Thyroid gland (tissue), 4 donors: ENCODE measurements at regions not wholly inside any gene's neighbourhood (a gene's known extent, or its start where the extent isn't known, plus 50 kb on each side); places are given as distances from the start of the nearest gene placed in this dataset.
"Not testable (repeated sequence)": the region's sequence is repeated elsewhere in the genome, so short reads cannot be mapped to it uniquely, and the experiment has no call there.

Experiments used
- DNase-seq, 2 donors: peaks; one replicate each; pipeline ENCODE4 v3.0.0-alpha.2; 2019
- H3K27ac ChIP-seq, 3 donors: fragments of 200-600 bp; sonication (generic); 1 replicate in 2 of 3; 2 replicates in 1 of 3; pipeline ENCODE4 v1.5.1; 2016 to 2019; ENCODE audit warnings: mild to moderate bottlenecking in 1 of 3, moderate library complexity in 1 of 3
- H3K27me3 ChIP-seq: fragments of 200-600 bp; sonication (generic); one replicate; pipeline ENCODE4 v1.5.1; 2019
- H3K36me3 ChIP-seq, 2 donors: fragments of 200-600 bp; sonication (generic); one replicate each; pipeline ENCODE4 v1.5.1; 2016 to 2019
- H3K4me1 ChIP-seq, 2 donors: fragments of 200-600 bp; sonication (generic); one replicate each; pipeline ENCODE4 v1.5.1; 2017 to 2019
- H3K4me3 ChIP-seq, 3 donors: fragments of 200-600 bp; sonication (generic); replicated peaks in 1 of 3; 1 replicate in 2 of 3; 2 replicates in 1 of 3; pipeline ENCODE4 v1.5.1; 2016; ENCODE audit warnings: mild to moderate bottlenecking in 1 of 3
- H3K9me3 ChIP-seq: fragments of 200-600 bp; sonication (generic); one replicate; pipeline ENCODE4 v1.5.1; 2017
- POLR2A ChIP-seq, 2 donors: fragments of 450-650 bp; IDR thresholded peaks; one replicate each; pipeline ENCODE4 v1.6.1; 2017; ENCODE audit warnings: antibody characterized with exemption in 2 of 2, mild to moderate bottlenecking in 2 of 2, moderate library complexity in 1 of 2
- WGBS, 2 donors: methylation state at CpG; one replicate each; pipeline ENCODE4 v1.1.5; 2017; 5-methylcytosine and 5-hydroxymethylcytosine counted together
- intact Hi-C: fragments of 100-400 bp; cut with DNase I; formaldehyde crosslinking; loops from one replicate; pipeline ENCODE4 v1.15.1; 2023
- TF ChIP-seq, protein P1 (sequence below), 6 experiments: fragments of 200-600 bp in 3 of 6; fragments of 450-650 bp in 3 of 6; sonication (generic) in 3 of 6; IDR thresholded peaks; one replicate each; pipeline ENCODE4 v1.5.1; 2016 to 2019; ENCODE audit warnings: antibody characterized with exemption in 6 of 6, mild to moderate bottlenecking in 2 of 6, inconsistent platforms in 1 of 6, moderate library complexity in 1 of 6

DNA sequence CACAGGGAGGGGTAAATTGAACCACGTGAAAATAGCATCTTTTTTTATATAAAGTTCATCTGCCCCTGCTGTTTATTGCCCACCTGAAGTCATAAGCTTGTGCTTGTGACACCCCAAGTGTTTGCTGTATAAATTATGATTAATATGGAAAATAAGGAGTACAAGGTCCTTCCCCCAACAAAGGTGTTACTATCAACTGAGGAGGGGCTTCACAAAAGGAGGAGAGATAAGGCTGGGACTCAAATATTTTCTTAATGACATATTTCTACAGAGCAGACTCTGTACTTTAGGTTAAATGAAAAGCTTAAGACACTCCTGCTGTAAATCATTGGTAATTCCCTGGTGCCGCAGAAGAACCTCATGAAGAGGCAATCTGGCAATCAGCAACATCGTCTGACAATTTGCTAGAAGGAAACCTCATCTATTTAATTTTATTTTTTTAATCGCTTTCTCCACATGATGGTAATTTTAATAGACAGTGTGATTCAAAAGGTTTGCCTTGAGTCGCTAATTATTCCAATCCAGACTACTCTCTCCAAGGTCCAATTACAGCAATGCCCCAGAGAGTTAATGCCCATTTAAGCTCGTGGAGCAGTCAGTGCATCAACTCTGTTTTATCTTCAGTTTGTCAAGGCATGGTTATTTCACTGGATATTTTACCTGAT lies 1432.4 kb downstream of the FAM181B start:
- H3K36me3 ChIP-seq: no peaks in the 10 kb centered on the region
- H3K4me1 ChIP-seq: no peaks in the 10 kb centered on the region
- intact Hi-C loops: no loop called here
- H3K9me3 ChIP-seq: no peaks in the 10 kb centered on the region
- no peak overlapping the region for H3K27ac ChIP-seq
- 76 to 82% methylated on average over 6 of the region's 6 CpGs for WGBS, 2 donors
- H3K4me3 ChIP-seq: no peak overlapping the region
- H3K27me3 ChIP-seq: no peaks in the 10 kb centered on the region
- no peak for DNase-seq
- TF ChIP-seq POLR2A (IDR thresholded peaks at IDR 0.05): no peak
- TF ChIP-seq, protein P1, sequence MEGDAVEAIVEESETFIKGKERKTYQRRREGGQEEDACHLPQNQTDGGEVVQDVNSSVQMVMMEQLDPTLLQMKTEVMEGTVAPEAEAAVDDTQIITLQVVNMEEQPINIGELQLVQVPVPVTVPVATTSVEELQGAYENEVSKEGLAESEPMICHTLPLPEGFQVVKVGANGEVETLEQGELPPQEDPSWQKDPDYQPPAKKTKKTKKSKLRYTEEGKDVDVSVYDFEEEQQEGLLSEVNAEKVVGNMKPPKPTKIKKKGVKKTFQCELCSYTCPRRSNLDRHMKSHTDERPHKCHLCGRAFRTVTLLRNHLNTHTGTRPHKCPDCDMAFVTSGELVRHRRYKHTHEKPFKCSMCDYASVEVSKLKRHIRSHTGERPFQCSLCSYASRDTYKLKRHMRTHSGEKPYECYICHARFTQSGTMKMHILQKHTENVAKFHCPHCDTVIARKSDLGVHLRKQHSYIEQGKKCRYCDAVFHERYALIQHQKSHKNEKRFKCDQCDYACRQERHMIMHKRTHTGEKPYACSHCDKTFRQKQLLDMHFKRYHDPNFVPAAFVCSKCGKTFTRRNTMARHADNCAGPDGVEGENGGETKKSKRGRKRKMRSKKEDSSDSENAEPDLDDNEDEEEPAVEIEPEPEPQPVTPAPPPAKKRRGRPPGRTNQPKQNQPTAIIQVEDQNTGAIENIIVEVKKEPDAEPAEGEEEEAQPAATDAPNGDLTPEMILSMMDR (IDR thresholded peaks at IDR 0.05): no peak

DNA sequence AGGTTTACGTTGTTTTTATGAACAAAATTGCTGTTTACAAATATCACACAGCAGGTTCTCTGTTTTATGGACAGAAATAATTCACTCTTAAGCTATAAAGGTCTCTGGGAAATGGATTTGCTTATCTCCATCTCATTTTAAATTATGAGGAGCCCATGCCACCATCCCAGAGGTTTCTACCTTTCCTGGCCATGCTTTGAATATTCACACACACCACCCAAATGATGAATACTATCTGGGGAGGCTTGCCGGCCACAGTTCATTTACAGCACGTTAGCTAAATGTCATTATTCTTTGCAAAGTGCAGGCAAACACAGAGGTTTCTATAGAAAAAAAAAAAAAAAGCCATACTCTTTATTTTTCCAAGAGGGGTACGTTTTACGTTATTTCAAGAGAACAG lies 1446.7 kb downstream of the FAM181B start:
- 46 to 50% methylated on average over 5 of the region's 5 CpGs for WGBS, 2 donors
- TF ChIP-seq POLR2A (IDR thresholded peaks at IDR 0.05): no peak

DNA sequence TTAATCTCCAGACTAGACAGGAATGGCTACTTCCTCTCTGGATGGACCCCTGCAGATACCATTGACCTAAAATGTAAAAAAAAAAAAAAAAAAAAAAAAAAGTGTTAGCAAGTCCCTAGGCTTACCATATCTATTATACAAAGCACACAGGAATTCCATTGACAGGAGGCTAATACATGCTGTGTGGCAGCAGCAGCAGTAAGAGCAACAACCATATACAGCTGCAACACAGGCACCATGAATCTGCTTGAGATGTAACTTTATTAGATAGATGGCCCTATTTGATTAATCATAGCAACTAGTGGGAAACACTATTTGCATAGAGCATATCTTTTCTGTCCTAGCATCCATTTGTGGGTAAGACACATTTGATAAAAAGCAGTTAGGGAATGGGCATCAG lies 1447.1 kb downstream of the FAM181B start:
- TF ChIP-seq, protein P1 (IDR thresholded peaks at IDR 0.05): no peak
- no peak for TF ChIP-seq POLR2A (IDR thresholded peaks at IDR 0.05)
- Histone ChIP-seq H3K36me3 (no peaks in the 10 kb centered on the region), H3K4me3 (no peak overlapping the region), H3K27me3 (no peaks in the 10 kb centered on the region), H3K4me1 (no peaks in the 10 kb centered on the region), H3K27ac (no peak overlapping the region), H3K9me3 (no peaks in the 10 kb centered on the region)
- intact Hi-C loops: no loop called here
- DNase-seq: no peak

More for the DNA sequence above, 1446.7 kb downstream of the FAM181B start:
- H3K27me3 ChIP-seq: no peaks in the 10 kb centered on the region
- no peak overlapping the region for H3K4me3 ChIP-seq
- no peaks in the 10 kb centered on the region for H3K9me3 ChIP-seq
- DNase-seq: no peak
- H3K4me1 ChIP-seq: no peaks in the 10 kb centered on the region
- H3K27ac ChIP-seq: no peak overlapping the region
- intact Hi-C loops: no loop called here
- H3K36me3 ChIP-seq: no peaks in the 10 kb centered on the region

DNA sequence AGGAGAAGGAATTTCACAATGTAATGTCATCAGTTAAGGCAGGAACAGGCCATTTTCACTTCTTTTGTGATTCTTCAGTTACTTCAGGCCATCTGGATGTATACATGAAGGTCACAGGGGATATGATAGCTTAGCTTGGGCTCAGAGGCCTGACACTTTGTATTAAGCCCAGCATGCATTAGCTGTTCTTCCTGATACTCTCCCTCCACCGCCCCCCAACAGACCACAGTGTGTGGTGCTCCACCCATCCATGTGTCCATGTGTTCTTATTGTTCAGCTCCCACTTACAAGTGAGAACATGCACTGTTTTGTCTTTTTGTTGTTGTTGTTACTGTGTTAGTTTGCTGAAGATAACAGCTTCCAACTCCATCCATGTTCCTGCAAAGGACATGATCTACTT lies 1453.4 kb downstream of the FAM181B start:
- H3K4me3 ChIP-seq, DNase-seq, H3K36me3 ChIP-seq, intact Hi-C loops, H3K4me1 ChIP-seq, H3K27me3 ChIP-seq, H3K9me3 ChIP-seq, H3K27ac ChIP-seq: not testable (repeated sequence)
- WGBS, 2 donors: 71 to 84% methylated on average over 1 of the region's 1 CpG

DNA sequence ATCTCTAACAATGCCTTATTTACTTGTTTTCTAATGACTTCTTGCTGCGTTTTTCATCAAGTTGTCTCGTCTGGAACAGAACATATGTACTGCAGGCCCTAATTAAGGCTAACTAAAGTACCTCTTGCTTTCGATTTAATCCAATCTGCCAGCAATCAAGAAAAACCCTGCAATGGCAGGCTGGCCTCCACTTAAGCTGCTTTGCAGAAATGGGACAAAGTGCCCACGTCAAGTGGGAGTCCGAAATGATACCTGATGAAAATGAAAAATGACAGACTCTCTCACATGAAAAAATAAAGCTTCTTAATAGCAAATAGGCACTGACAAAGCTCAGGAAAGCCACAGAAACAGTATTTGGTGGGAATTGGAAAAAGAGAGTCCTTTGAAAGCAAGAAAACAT lies 1454.7 kb downstream of the FAM181B start:
- no peak for TF ChIP-seq POLR2A (IDR thresholded peaks at IDR 0.05)
- TF ChIP-seq, protein P1 (IDR thresholded peaks at IDR 0.05): no peak
- no peak for DNase-seq
- H3K4me1 ChIP-seq: no peaks in the 10 kb centered on the region
- intact Hi-C loops: no loop called here
- no peaks in the 10 kb centered on the region for H3K27me3 ChIP-seq
- no peak overlapping the region for H3K27ac ChIP-seq
- H3K4me3 ChIP-seq: no peak overlapping the region
- H3K9me3 ChIP-seq: no peaks in the 10 kb centered on the region
- H3K36me3 ChIP-seq: no peaks in the 10 kb centered on the region
- 57 to 68% methylated on average over 5 of the region's 5 CpGs for WGBS, 2 donors

DNA sequence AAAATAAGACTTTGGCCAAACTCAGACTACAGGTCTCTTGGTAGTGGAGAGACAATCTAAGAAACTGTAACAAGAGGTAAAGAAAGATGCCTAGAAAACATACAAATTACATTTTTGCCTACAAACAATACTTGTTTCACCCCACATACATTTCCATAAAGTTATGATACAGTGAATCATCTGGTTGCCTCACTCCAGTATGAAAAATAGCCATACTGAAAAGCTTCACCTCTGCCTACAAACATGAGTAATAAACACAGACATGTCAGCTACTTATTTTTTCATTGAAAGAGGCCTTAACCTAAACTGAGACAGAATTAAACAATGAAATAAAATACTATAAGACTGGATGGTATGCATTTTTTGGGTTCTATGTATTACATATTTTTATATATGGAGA lies 1463.0 kb downstream of the FAM181B start:
- no peak for DNase-seq
- intact Hi-C loops: no loop called here
- no peaks in the 10 kb centered on the region for H3K9me3 ChIP-seq
- no peaks in the 10 kb centered on the region for H3K27me3 ChIP-seq
- no peaks in the 10 kb centered on the region for H3K4me1 ChIP-seq
- H3K4me3 ChIP-seq: no peak overlapping the region
- TF ChIP-seq, protein P1 (IDR thresholded peaks at IDR 0.05): no peak
- no peak for TF ChIP-seq POLR2A (IDR thresholded peaks at IDR 0.05)
- H3K36me3 ChIP-seq: no peaks in the 10 kb centered on the region
- H3K27ac ChIP-seq: no peak overlapping the region
